ENCODE measurements at regions not wholly inside any gene's neighbourhood (a gene's known extent, or its start where the extent isn't known, plus 50 kb on each side); places are given as distances from the start of the nearest gene placed in this dataset.

- TF ChIP-seq CTCF (IDR thresholded peaks at IDR 0.05; ENCODE audit: low read depth, low read length, missing input control) (no peak), RAD21 (IDR thresholded peaks at IDR 0.05) (no peak), JUND (IDR thresholded peaks at IDR 0.05) (no peak), GABPA (IDR thresholded peaks at IDR 0.05 in 1 of 2, conservative IDR thresholded peaks at IDR 0.05 in 1 of 2) (no peak), MAX (IDR thresholded peaks at IDR 0.05) (no peak), YY1 (IDR thresholded peaks at IDR 0.05) (no peak), HNF4G (IDR thresholded peaks at IDR 0.05) (no peak)
Observed at GRCh38 chr15:79495775-79496174, 63.6 kb downstream of the MINAR1 start.

Data from liver (tissue), 3 donors.